NCI-H526 treated with DMSO at 0.1 percent for 48 hours (cell line): ENCODE measurements at regions not wholly inside any gene's neighbourhood (a gene's known extent, or its start where the extent isn't known, plus 50 kb on each side); places are given as distances from the start of the nearest gene placed in this dataset.

Experiments
- DNase-seq: peaks from one replicate; lab custom pipeline; 2025; lab: John Stamatoyannopoulos, UW

DNA sequence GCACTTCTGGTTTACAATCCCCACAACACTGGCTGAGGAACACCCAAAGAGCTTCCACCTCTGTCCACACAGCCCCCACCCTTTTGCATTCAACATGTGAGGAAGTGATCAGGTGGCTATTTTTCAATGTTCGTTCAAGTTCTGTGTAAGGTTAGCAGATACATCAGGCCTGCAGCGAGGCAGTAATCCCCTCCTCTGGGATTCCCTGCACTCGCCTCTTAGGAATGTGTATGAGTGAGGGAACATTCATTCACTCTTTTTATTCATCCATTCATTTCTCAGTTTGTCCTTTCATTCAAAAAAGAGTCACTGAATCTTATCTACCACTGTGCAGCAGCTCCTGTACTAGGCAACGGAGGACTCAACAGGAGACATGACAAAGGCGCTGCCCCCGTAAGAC is 236.4 kb upstream of the PRDM1 start:
- DNase-seq = no peak

DNA sequence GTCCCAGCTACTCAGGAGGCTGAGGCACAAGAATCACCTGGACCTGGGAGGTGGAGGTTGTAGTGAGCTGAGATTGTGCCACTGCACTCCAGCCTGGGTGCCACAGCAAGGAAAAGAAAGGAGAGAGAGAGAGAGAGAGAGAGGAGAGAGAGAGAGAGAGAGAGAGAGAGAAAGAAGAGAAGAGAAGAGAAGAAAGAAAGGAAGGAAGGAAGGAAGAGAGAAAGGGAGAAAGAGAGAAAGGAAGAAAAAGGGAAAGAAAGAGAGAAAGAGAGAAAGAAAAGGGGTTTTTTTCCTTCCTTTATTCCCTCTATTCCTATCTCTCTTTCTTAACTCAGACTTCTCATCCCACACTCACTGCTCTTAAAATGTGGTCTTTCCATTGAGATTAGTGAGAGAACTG is 238.7 kb upstream of the PRDM1 start:
- DNase-seq = no peak

DNA sequence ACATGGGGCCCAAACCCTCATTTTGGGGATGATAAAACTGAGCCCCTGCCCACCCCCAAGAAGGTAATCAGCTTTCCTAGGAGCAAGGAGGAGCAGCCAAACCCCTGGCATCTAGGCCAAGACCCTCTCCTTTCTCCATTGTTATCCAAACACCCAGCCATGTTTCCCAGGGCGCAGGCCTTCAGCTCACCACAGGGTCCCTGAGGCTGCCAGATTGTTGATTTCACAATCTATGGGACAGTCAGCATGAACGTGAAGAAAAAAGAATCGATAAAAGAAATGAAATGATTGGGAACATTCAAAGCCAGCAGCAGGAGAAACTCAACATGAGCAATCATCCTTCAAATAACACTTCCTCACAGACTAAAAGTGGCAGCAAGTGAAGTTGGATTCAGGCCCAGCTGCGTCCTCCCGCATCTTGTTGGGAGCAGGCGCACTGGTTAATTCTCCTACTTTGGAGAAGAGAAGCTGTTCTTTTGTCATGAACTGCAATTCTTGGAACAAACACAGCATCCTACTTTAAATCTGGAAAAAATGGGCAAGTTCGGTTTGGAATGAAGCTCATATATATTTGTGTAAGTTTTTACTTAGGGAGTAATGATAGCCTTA is 241.8 kb upstream of the PRDM1 start:
- no peak for DNase-seq

DNA sequence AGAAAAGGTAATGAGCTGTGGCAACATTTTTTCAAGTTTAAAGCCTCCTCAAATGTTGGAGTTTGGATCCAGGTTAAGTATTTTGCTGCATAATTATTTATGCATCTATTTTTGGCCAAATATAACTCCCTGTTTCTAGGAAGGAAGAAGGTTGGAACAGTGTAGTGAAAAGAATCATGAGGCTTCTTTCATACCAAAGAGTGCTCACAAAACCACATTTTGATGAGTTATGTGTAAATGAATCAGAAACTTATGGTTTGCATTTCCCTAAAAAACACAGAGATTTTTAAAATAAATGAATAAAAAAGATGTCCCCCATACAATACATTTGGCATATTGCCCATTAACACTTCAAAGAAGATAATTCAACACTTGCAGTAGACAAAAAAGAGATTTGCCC is 246.9 kb upstream of the PRDM1 start:
- no peak for DNase-seq

DNA sequence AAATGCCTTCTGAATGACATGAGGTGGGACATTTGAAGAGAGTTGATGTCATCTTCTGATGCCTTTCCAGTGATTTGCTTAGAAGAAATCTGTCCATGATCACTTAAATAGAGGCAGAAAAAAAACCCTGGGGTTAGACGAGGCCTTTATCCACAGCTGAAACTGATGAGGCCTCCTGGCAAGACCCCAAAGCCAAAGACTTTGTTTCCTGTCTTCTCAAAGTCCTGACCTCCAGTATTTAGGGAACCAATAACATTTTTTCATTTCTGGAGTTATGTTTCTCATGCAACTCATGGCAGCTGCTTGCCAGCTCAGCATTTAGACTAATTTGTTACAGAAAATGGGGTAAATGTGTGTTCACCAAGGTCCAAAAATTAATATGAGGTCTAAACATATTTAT is 248.0 kb upstream of the PRDM1 start:
- DNase-seq = no peak

DNA sequence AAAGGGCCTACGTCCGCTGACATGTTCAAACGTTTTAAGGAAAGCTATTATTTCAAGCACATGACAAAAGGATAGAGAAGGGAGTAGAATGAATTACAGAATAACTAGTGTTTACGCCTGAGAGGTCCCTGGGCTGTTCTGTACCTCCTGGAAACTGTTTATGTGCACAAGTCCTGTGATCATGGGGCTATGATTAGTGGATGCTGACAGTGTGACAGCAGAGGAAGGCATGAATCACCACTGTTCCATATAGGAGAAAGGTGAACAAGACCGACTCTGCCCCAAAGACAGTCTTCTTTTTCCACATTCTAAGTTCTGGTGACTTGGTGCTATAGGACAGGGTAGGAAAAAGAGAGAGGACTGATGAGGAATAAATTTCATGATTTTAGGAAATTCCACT is 249.2 kb upstream of the PRDM1 start:
- no peak for DNase-seq

DNA sequence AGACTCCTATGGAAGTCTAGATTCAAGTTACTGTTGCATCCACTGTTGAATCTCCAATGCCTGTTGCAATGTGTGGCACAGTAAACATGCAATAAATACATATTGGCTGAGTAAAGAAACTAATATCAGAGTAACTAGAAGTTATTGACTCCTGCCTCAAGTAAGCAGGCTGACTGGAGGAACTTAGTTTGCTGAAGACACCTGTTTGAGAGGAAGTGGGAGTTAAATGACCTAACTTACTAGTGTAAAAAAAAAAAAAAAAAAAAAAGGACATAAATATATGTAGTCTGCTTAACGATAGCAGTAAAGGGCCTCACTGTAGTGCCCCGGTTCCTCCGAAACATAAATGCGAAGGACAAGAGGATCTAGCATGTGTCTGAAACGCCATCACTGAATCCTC is 249.8 kb upstream of the PRDM1 start:
- DNase-seq = no peak

DNA sequence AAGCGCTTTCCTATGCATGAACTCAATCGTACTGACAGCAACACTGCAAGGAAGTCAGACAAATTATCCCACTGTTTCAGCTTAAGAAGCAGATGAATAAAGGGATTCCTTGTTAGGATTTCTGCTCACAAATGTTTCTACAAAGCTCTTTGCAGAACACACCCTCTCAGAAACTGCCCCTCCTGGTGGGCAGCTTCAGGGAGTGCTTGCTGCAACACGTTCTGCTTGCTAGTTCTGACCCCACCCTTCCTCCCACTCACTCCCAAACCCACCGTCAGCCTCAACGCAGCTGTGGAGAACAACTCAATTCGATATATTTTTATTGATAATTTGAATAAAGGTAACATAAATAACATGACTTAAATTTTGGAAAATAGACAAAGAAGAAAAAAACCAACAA is 250.8 kb upstream of the PRDM1 start:
- DNase-seq = no peak

DNA sequence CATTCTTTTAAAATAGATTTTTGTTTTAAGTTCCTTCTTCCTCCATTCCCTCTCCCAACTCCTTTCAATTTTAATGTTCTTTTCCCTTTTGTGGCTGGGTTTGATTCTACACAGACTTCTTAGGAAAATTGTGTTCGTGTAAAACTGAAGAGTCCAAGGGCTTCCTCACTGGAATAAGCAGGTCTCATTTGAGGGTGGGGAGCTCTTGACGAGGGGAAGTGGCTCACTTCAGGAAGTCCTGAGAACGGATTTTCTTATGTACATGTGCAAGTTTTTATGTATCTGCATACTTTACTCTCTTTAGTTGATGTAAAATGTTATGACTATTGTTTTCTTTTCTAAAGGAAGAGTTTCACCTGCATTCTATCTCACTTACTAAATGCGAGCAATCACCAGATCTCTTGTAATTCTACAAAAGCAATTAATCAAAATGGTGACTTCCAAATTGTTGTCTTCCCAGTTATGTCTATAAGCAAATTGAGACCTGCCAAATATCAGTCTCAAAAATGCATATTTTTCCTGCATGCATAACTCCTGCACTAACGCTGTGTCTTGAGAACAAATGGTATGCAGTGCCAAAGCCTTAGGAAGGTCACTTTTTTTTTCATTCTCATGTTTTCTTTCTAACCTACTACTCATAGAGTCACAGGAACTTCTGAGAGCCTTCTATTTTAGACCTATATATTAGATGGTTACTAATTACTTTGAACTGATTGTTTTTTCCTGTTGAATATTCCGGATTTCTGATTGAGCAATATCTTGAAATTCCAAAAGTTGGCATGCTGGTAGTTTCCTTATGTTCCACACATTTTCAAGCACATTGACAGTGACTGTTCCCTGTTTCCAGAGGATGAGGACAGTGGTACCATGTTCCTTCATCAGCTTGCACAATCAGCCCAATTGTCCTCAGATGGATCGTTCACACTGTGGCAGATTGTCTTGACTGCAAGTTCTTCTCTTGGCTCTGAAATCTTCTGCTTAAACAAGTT is 251.9 kb upstream of the PRDM1 start:
- DNase-seq = no peak

DNA sequence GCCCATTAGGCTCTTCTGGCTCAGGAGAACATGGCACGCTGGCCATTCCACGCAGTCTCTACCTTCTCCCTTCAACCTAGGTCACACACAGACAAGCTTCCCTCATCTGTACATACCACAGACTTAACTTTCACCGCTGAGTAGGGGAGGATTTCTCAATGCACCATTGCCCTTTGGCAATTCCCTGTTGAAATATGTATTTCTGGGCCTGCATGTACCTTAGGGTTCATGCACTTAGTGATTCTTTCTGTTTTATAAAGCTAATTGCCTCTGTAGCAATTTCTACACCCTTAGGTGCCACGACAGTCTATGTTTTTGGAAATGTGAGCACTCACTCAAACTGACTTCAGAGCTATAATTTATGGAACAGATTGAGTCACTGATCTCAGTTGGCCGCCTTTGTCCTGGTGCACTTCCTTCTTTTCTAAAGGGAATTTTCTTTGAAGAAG is 253.8 kb upstream of the PRDM1 start:
- DNase-seq = no peak

DNA sequence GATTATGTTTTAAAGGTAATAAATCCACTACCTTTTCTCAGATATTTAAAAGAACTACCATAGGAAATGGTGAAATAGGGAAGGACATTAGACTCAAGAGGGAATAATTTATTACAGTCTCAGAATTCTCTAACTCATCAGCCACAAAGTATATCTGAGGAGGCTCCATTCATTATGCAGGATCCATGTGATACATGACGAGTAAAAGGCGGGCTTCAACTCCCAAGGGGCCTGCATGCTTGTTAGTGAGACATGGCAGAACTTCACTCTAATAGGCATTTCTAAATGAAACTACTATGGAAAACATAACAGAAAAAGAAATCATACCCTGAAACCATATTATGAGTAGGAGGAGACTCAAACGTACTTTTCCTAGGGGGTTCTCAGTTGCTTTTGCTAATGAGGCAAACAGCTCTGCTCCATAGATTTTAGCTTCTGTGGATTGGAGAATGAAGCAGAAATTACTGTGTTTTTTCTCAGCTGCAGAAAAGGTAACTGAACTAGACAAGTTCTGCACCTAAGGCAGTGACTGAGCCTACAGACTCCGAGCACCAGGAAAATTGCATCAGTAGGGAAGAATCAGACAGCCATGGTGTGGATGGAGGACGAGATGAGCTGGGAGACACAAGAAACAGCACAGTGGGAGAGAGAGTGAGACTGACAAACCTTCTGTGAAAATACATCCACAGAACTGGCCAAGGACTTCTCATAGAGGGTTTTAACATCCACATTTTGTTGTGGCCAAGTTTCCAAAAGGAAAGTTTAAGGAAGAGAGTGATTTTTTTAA is 254.6 kb upstream of the PRDM1 start:
- no peak for DNase-seq

DNA sequence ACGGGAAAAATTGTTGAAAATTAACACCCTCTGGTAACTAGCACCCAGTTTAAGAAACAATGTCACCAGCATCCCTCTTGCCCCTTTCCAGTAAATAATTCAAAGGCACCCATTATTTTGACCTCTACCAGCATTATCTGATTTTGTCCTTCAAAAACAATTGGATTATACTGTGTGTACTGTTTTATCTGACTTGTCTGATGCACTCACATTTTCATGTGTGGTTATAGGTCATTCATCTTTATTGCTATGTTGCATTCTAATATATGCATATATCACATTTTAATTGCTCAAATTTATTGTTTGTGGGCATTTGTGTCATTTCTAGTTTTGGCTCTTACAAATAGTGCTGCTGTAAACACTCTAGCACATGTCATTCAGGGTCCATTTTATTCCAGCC is 260.9 kb upstream of the PRDM1 start:
- no peak for DNase-seq

DNA sequence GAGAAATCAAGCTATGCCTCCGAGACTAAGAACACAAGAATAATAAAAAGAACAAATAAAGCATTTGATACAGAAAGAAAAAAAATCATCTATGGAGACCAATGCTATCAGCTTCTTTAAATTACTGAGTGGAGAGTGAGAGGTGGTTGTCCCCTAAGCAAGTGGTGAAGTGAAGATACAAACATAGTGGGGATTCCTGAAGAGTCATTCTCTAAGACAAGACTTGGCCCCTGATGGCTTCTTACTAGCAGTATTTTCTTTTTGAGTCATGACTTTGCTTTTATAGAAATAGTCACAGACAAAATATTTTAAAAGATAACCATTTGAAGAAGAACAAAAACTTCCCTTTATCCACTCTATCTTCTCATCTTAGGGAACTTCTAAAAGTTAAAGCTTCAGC is 261.4 kb upstream of the PRDM1 start:
- DNase-seq = no peak

DNA sequence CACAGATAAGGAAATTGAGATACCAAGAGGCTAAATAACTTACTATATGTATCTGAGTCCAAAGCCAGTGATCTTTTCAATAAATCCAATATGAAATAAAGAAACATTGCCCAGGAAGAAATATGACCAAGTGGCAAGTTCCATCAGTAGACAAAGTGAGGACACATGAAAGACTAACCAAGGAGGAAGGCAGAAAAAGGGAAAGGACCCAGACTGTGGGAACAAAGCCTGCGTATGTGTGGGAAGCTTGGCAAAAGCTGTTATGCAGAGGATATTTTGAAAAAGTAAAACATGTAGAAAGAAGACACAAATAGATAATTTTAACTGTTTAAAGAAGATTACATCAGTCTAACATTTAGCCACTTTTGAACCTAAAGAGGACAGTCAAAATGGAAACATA is 264.4 kb upstream of the PRDM1 start:
- DNase-seq = no peak

DNA sequence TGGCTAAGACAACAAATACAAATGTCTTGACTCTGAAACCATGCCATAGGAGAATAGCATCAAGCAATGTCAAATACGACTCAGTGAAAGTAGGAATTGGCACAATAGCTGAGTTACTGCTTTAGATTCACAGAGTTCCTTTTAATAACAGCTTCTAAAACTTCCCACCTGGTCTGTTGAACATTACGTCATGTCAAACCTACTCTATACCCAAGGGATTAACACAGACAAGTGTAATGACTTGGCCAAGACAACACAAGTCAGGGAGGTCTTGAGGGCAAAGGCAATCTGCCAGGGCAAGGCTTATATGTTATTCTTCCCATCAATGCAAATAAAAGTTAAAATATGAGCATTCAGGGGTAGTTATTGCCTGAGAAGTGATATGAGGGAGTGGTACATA is 265.1 kb upstream of the PRDM1 start:
- no peak for DNase-seq

DNA sequence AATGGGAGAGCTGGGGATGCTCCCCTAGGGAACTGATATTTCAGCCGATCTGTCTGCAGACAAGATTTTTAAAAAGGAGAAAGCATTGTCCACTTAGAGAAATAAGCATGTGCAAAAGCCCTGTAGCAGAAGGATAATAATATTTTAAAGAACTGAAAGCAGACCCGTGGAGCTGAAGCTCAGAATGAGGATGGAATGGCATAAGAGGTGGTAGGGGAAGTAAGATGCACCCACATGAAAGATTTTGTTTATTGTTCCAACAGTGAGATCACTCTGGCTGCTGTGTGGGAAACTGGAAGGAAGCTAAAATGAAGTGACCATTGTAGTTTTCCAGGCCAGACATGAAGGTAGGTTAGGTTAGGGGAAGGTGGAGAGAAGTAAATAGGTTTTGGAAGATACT is 266.4 kb upstream of the PRDM1 start:
- no peak for DNase-seq

DNA sequence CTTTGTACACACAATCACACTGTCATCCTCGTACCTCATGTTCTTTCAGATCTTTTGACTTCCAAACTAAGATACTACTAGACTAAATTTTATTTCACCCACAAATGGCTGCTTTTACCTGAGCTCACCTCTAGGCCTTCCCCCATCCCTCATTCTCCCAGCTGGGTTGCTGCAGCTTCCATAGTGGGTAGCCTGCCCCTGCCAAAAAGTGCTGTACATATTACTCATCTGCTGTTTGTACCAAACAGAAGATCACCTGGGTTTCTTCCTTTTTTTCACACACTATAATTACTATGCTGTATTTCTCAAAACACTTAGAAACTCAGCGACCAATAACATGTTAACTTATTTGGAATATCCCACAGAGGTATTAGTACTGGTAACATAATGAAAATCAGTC is 267.6 kb upstream of the PRDM1 start:
- no peak for DNase-seq

DNA sequence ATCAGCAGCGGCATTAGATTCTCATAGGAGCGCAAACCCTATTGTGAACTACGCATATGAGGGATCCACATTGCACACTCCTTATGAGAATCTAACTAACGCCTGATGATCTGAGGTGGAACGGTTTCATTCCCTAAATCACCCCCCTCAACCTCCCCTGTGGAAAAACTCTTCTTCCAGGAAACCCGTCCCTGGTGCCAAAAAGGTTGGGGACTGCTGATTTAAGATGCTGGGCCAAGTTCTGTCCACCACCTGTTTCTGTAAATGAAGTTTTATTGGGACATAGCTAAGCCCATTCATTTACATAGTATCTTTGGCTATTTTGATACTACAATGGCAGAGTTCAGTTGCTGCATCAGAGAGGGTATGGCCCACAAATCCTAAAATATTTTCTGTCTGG is 268.2 kb upstream of the PRDM1 start:
- DNase-seq = no peak

DNA sequence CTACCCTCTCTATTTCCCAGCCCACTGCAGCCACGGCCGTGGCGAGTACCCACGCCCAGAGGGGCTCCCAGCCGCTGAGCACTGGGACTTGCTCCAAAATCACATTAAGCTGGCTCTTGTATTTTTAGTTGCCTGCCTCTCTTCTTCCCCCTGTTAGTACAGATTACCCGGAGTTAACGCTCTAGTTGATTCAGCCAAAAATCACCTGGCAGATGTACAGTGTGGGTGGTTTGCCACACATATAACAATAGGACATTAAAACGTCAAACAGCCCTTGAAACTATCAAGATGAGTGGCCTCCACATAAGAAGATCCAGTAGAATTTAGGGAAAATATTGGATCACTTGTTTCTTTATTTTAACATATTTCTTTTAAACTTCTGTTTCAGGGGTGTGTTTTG is 268.8 kb upstream of the PRDM1 start:
- DNase-seq = no peak

DNA sequence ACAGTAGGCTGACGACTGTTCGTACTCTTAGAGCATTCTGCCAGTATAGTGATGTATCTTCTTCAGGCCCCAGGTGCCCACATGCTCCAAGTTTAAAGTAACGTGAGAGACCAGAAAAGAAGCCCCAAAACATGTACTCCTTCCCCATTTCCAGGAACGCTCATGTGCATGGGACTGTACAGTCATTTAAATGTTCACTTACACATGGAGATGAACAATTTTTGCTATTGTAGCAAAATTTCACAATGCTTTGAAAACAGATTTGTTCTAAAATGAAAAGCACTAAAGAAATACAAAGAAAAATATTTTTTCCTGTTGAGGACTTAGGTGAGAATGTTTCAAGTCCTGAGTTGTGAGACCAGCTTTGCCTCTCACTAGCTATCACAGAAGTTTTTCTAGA is 269.3 kb upstream of the PRDM1 start:
- no peak for DNase-seq

DNA sequence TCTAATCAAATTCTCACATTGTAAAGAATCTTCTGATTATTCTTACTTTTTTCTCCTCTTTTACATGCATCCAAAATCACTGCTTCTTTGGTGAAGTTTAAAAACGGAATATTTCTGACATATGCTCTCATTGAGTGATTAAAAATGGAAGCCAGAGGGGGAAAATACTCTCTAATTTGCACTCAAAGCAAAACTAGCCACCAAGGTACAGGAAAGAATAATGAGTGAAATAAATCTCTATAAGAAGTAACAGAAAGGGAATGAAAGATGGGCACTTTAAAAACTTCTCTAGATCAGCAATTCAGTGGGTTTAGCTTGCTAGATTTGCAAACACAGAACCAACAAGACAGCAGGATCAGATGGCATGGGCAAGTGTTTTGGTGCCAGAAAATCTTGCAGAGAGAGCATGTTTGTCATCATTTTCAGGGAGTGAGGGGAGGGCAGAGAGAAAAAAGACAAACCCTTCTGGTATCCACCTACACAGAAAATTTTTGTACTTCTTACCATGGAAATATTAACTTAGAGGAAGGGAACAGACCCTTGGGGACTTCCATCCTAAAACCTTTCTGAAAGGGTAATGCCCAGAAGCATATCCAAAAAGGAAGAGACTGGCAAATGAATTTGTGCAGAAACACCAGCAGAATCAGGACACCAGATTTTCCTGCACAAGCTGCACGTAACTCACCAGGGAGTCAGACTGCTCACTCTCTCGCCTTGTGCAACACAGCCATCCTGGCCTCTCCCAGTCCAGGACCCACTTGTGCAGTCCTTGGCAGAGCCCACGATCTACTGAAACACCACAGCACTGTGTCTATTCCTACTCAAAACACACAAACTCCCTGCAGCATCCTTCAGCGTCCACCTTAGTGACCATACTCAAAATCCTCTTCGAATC is 270.2 kb upstream of the PRDM1 start:
- DNase-seq = no peak
